Upper lobe of left lung (tissue), 4 donors: ENCODE measurements at regions not wholly inside any gene's neighbourhood (a gene's known extent, or its start where the extent isn't known, plus 50 kb on each side); places are given as distances from the start of the nearest gene placed in this dataset.

Experiments
- EP300 ChIP-seq, 4 donors: sonication (generic); formaldehyde crosslinking; IDR thresholded peaks; one replicate each; pipeline ENCODE4 v1.5.1; 2017; ENCODE audit warnings: antibody characterized with exemption in 4 of 4, control low read depth in 2 of 4
- POLR2A ChIP-seq, 4 donors: fragments of 450-650 bp; IDR thresholded peaks; one replicate each; pipeline ENCODE4 v1.5.1; 2016 to 2017; ENCODE audit warnings: antibody characterized with exemption in 4 of 4, mild to moderate bottlenecking in 2 of 4
- POLR2AphosphoS5 ChIP-seq, 2 donors: sonication (generic); formaldehyde crosslinking; IDR thresholded peaks; one replicate each; pipeline ENCODE4 v1.5.1; 2017; ENCODE audit warnings: antibody characterized with exemption in 2 of 2
- TF ChIP-seq, protein P1 (sequence below), 6 experiments: fragments of 450-650 bp in 4 of 6; fragments of 200-600 bp in 2 of 6; sonication (generic) in 2 of 6; IDR thresholded peaks; one replicate each; pipeline ENCODE4 v1.5.1; 2016 to 2019; ENCODE audit warnings: antibody characterized with exemption in 6 of 6

DNA sequence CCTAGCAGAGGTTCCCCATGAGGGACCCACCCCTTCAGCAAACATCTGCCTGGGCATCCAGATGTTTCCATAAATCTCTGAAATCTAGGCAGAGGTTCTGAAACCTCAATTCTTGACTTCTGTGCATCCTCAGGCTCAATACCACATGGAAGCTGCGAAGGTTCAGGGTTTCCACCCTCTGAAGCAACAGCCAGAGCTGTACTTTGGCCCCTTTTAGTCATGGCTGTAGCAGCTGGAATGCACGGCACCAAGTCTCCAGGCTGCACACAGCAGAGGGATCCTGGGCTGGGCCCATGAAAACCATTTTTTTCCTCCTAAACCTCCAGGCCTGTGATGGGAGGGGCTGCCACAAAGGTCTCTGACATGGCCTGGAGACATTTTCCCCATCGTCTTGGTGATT, 93.0 kb upstream of the FIGN start:
- TF ChIP-seq, protein P1, sequence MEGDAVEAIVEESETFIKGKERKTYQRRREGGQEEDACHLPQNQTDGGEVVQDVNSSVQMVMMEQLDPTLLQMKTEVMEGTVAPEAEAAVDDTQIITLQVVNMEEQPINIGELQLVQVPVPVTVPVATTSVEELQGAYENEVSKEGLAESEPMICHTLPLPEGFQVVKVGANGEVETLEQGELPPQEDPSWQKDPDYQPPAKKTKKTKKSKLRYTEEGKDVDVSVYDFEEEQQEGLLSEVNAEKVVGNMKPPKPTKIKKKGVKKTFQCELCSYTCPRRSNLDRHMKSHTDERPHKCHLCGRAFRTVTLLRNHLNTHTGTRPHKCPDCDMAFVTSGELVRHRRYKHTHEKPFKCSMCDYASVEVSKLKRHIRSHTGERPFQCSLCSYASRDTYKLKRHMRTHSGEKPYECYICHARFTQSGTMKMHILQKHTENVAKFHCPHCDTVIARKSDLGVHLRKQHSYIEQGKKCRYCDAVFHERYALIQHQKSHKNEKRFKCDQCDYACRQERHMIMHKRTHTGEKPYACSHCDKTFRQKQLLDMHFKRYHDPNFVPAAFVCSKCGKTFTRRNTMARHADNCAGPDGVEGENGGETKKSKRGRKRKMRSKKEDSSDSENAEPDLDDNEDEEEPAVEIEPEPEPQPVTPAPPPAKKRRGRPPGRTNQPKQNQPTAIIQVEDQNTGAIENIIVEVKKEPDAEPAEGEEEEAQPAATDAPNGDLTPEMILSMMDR (IDR thresholded peaks at IDR 0.05) = no peak
- TF ChIP-seq POLR2A (IDR thresholded peaks at IDR 0.05) (no peak), EP300 (IDR thresholded peaks at IDR 0.05) (no peak), POLR2AphosphoS5 (IDR thresholded peaks at IDR 0.05) (no peak)
